K562 (cell line): ENCODE measurements at regions not wholly inside any gene's neighbourhood (a gene's known extent, or its start where the extent isn't known, plus 50 kb on each side); places are given as distances from the start of the nearest gene placed in this dataset.

Source experiments
- ATAC-seq: fragments of 200-7000 bp; cut with Tn5 transposase; 3 replicates; pipeline ENCODE4 v1.9.1; 2020; ENCODE audit warnings: moderate library complexity
- BruUV-seq: library from RNA; stranded (reverse); fragments of 400-500 nt; replicated peaks from 2 replicates; lab custom pipeline; 2021; lab: Mats Ljungman, UMichigan
- CTCF ChIA-PET: fragments of 300-600 bp; formaldehyde crosslinking; extraction: SDS; loops from one replicate; lab custom pipeline; 2021; ENCODE audit warnings: low intra/inter-chr PET ratio; lab: Yijun Ruan, JAX
- POLR2A ChIA-PET: fragments of 300-600, 350-650 bp; sonication (Branson Sonifier 250); formaldehyde crosslinking; extraction: SDS; loops from one replicate; lab custom pipeline; 2021; ENCODE audit warnings: antibody characterized with exemption, inconsistent platforms; lab: Yijun Ruan, JAX
- DNase-seq, 4 experiments: peaks; one replicate each; pipeline versions ENCODE4 v3.0.0 to v3.0.0-alpha.2; 2011 to 2018; ENCODE audit warnings: low spot score in 3 of 4, mixed read lengths in 3 of 4; ENCODE audit errors: extremely low read depth in 1 of 4
- FAIRE-seq: peaks from 2 replicates; lab custom pipeline; 2011; peaks lifted over from hg19 to GRCh38; lab: Jason Lieb, UNC
- H2AFZ ChIP-seq: 2 replicates; pipeline ENCODE4 v1.6.0; 2011; ENCODE audit warnings: low read depth, low read length, control low read depth, inconsistent platforms
- H3K27ac ChIP-seq: fragments of 200-600 bp; 3 replicates; pipeline ENCODE4 v1.8.0; 2011; ENCODE audit warnings: low read depth, mild to moderate bottlenecking, control low read depth, inconsistent platforms, low read length, moderate library complexity, mixed read lengths; ENCODE audit errors: extremely low read depth
- H3K27me3 ChIP-seq, 2 experiments: fragments of 300-600 bp in 1 of 2; 2 replicates in 1 of 2; 3 replicates in 1 of 2; pipeline versions ENCODE4 v1.6.0 to v1.8.0; 2011; ENCODE audit warnings: inconsistent platforms in 2 of 2, low read length in 2 of 2, mild to moderate bottlenecking in 1 of 2, mixed read lengths in 1 of 2, moderate library complexity in 1 of 2; ENCODE audit not compliant: control insufficient read depth in 2 of 2, insufficient read depth in 2 of 2
- H3K36me3 ChIP-seq: fragments of 300-600 bp; 3 replicates; pipeline ENCODE4 v1.8.0; 2011; ENCODE audit warnings: mild to moderate bottlenecking, low read length, inconsistent platforms; ENCODE audit not compliant: control insufficient read depth, insufficient read depth
- H3K4me1 ChIP-seq, 2 experiments: fragments of 200-600 bp in 1 of 2; replicated peaks in 1 of 2; 2 replicates in 1 of 2; 3 replicates in 1 of 2; pipeline versions ENCODE4 v1.5.1 to v1.8.0; 2011; ENCODE audit warnings: inconsistent platforms in 2 of 2, low read length in 2 of 2, mild to moderate bottlenecking in 1 of 2, mixed read lengths in 1 of 2, moderate library complexity in 1 of 2; ENCODE audit not compliant: control insufficient read depth in 2 of 2, insufficient read depth in 2 of 2
- H3K4me2 ChIP-seq: 2 replicates; pipeline ENCODE4 v1.6.1; 2011; ENCODE audit warnings: low read length, control low read depth, inconsistent platforms, mixed read lengths; ENCODE audit not compliant: insufficient read depth
- H3K4me3 ChIP-seq: fragments of 200-600 bp; sonication (generic), shearing (Covaris generic); 2 replicates; pipeline ENCODE4 v1.5.1; 2016; ENCODE audit warnings: control low read depth, inconsistent platforms
- H3K79me2 ChIP-seq: fragments of 200-600 bp; 3 replicates; pipeline ENCODE4 v1.8.0; 2011; ENCODE audit warnings: low read length, inconsistent platforms; ENCODE audit not compliant: control insufficient read depth, insufficient read depth
- H3K9ac ChIP-seq, 2 experiments: 2 replicates each; pipeline versions ENCODE4 v1.6.0 to v1.6.1; 2011; ENCODE audit warnings: low read depth in 2 of 2, low read length in 2 of 2, control low read depth in 1 of 2, inconsistent platforms in 1 of 2, mild to moderate bottlenecking in 1 of 2, mixed read lengths in 1 of 2; ENCODE audit not compliant: insufficient read depth in 1 of 2
- H3K9me1 ChIP-seq: one replicate; pipeline ENCODE4 v1.6.0; 2011; ENCODE audit warnings: inconsistent platforms, mild to moderate bottlenecking, low read length, moderate library complexity; ENCODE audit not compliant: control insufficient read depth, insufficient read depth
- H3K9me3 ChIP-seq: replicated peaks from 2 replicates; pipeline ENCODE4 v1.5.1; 2011; ENCODE audit warnings: low read depth, low read length, inconsistent platforms; ENCODE audit not compliant: control insufficient read depth, insufficient read depth
- H4K20me1 ChIP-seq: replicated peaks from 2 replicates; pipeline ENCODE4 v1.6.1; 2011; ENCODE audit warnings: low read length, inconsistent platforms, mixed read lengths; ENCODE audit not compliant: control insufficient read depth, insufficient read depth
- NONO ChIP-seq, 2 experiments: fragments of 200-400 bp in 1 of 2; fragments of 450-650 bp in 1 of 2; formaldehyde crosslinking in 1 of 2; IDR thresholded peaks; 2 replicates each; pipeline ENCODE4 v1.6.1; 2017; ENCODE audit warnings: low read depth in 2 of 2, mild to moderate bottlenecking in 2 of 2, moderate library complexity in 2 of 2, low read length in 1 of 2
- PRPF4 ChIP-seq: fragments of 200-400 bp; formaldehyde crosslinking; IDR thresholded peaks from one replicate; pipeline ENCODE4 v1.6.1; 2017; ENCODE audit warnings: low read length, low read depth, mild to moderate bottlenecking; ENCODE audit not compliant: insufficient read depth, poor library complexity, severe bottlenecking
- RBM17 ChIP-seq: fragments of 200-400 bp; formaldehyde crosslinking; IDR thresholded peaks from 2 replicates; pipeline ENCODE4 v1.6.1; 2017; ENCODE audit warnings: low read depth, mild to moderate bottlenecking, low read length, borderline replicate concordance
- ZNF507 ChIP-seq: conservative IDR thresholded peaks from 2 replicates; pipeline ENCODE4 v1.6.1; 2017; ENCODE audit warnings: missing genetic modification characterization, missing compliant biosample characterization
- WGBS: fragments of 100-300 bp; shearing (Covaris generic); methylation state at CpG from one replicate; pipeline ENCODE4 v1.1.6; 2016; ENCODE audit warnings: low coverage, mixed read lengths; ENCODE audit not compliant: insufficient coverage; ENCODE audit errors: missing lambda C conversion rate; 5-methylcytosine and 5-hydroxymethylcytosine counted together
- in situ Hi-C: fragments of 300-500 bp; cut with MboI; formaldehyde crosslinking; loops from 4 replicates; pipeline ENCODE4 v1.15.0; 2018; ENCODE audit warnings: inconsistent platforms, mixed read lengths
- intact Hi-C: fragments of 100-400 bp; cut with micrococcal nuclease; formaldehyde crosslinking; loops from 2 replicates; pipeline ENCODE4 v1.14.2; 2022
- TF ChIP-seq, protein P1 (sequence below): fragments of 450-650 bp; IDR thresholded peaks from 2 replicates; pipeline ENCODE4 v1.6.1; 2017; ENCODE audit warnings: antibody characterized with exemption
- TF ChIP-seq, protein P2 (sequence below): fragments of 250-450 bp; sonication (Bioruptor Pico); IDR thresholded peaks from 2 replicates; pipeline ENCODE4 v1.5.0; 2022; ENCODE audit warnings: mild to moderate bottlenecking
- TF ChIP-seq, protein P3 (sequence below), 2 experiments: fragments of 450-650 bp in 1 of 2; sonication (generic) in 1 of 2; formaldehyde crosslinking in 1 of 2; IDR thresholded peaks; 2 replicates each; pipeline versions ENCODE4 v1.7.1 to v1.9.0; 2016 to 2022; ENCODE audit warnings: inconsistent platforms in 1 of 2, mild to moderate bottlenecking in 1 of 2, missing genetic modification reagents in 1 of 2

DNA sequence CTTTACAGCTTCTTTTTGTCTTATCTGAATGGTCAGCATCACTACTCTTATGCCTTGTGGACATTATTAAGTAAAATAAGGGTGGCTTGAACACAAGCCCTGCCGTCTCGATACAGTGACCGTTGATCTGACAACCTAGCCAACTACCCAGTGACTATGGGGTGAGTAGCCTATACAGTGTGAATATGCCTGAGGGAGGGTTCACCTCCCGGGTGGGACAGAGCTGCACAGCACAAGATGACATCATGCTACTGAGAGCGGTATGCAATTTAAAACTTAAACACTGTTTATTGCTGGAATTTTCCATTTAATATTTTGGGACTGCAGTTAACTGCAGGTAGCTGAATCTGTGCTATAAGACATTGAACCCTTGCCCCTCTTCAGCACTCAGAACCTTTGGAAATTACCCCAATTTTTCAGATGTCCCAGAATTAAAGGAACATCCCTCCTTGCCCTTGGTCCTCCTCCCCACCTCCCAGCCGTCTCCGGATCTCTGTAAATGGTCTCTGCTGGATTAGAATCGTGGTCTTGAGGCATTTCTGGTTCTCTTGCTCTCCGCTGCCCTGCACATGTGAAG, 618.5 kb downstream of the PTPRU start:
- H4K20me1 ChIP-seq, result 0 out of 2 replicates have a peak, but pooled peaks cover 3% of the 10 kb centered on the region
- intact Hi-C loops (no loop called here), in situ Hi-C loops (no loop called here)
- H2AFZ ChIP-seq, result no peak overlapping the region
- TF ChIP-seq NONO (IDR thresholded peaks at IDR 0.05; ENCODE audit: low read depth in 2 of 2, low read length in 1 of 2) (no peak), PRPF4 (no peak), ZNF507 (tag) (no peak), RBM17 (no peak)
- TF ChIP-seq, protein P1, sequence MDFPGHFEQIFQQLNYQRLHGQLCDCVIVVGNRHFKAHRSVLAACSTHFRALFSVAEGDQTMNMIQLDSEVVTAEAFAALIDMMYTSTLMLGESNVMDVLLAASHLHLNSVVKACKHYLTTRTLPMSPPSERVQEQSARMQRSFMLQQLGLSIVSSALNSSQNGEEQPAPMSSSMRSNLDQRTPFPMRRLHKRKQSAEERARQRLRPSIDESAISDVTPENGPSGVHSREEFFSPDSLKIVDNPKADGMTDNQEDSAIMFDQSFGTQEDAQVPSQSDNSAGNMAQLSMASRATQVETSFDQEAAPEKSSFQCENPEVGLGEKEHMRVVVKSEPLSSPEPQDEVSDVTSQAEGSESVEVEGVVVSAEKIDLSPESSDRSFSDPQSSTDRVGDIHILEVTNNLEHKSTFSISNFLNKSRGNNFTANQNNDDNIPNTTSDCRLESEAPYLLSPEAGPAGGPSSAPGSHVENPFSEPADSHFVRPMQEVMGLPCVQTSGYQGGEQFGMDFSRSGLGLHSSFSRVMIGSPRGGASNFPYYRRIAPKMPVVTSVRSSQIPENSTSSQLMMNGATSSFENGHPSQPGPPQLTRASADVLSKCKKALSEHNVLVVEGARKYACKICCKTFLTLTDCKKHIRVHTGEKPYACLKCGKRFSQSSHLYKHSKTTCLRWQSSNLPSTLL, result no peak
- TF ChIP-seq, protein P2, sequence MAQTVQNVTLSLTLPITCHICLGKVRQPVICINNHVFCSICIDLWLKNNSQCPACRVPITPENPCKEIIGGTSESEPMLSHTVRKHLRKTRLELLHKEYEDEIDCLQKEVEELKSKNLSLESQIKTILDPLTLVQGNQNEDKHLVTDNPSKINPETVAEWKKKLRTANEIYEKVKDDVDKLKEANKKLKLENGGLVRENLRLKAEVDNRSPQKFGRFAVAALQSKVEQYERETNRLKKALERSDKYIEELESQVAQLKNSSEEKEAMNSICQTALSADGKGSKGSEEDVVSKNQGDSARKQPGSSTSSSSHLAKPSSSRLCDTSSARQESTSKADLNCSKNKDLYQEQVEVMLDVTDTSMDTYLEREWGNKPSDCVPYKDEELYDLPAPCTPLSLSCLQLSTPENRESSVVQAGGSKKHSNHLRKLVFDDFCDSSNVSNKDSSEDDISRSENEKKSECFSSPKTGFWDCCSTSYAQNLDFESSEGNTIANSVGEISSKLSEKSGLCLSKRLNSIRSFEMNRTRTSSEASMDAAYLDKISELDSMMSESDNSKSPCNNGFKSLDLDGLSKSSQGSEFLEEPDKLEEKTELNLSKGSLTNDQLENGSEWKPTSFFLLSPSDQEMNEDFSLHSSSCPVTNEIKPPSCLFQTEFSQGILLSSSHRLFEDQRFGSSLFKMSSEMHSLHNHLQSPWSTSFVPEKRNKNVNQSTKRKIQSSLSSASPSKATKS, result no peak
- TF ChIP-seq, protein P3, sequence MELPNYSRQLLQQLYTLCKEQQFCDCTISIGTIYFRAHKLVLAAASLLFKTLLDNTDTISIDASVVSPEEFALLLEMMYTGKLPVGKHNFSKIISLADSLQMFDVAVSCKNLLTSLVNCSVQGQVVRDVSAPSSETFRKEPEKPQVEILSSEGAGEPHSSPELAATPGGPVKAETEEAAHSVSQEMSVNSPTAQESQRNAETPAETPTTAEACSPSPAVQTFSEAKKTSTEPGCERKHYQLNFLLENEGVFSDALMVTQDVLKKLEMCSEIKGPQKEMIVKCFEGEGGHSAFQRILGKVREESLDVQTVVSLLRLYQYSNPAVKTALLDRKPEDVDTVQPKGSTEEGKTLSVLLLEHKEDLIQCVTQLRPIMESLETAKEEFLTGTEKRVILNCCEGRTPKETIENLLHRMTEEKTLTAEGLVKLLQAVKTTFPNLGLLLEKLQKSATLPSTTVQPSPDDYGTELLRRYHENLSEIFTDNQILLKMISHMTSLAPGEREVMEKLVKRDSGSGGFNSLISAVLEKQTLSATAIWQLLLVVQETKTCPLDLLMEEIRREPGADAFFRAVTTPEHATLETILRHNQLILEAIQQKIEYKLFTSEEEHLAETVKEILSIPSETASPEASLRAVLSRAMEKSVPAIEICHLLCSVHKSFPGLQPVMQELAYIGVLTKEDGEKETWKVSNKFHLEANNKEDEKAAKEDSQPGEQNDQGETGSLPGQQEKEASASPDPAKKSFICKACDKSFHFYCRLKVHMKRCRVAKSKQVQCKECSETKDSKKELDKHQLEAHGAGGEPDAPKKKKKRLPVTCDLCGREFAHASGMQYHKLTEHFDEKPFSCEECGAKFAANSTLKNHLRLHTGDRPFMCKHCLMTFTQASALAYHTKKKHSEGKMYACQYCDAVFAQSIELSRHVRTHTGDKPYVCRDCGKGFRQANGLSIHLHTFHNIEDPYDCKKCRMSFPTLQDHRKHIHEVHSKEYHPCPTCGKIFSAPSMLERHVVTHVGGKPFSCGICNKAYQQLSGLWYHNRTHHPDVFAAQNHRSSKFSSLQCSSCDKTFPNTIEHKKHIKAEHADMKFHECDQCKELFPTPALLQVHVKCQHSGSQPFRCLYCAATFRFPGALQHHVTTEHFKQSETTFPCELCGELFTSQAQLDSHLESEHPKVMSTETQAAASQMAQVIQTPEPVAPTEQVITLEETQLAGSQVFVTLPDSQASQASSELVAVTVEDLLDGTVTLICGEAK (IDR thresholded peaks at IDR 0.05), result no peak
- TF ChIP-seq, protein P3 (CRISPR knock-in tag; IDR thresholded peaks at IDR 0.05), result no peak
- DNase-seq (no peak), ATAC-seq (no peak), FAIRE-seq (no peak)
- POLR2A ChIA-PET, result interaction anchor here (1.5 kb wide), 1 partner anchor 7 kb away, joined by 7 read pairs; no protein-coding TSS in a partner anchor
- no peak overlapping the region for H3K4me2 ChIP-seq
- no peak overlapping the region for H3K27ac ChIP-seq
- H3K9ac ChIP-seq, result no peak overlapping the region
- H3K79me2 ChIP-seq, result no peaks in the 10 kb centered on the region
- no peaks in the 10 kb centered on the region for H3K36me3 ChIP-seq
- peaks cover 3 to 30% of the 10 kb centered on the region in 2 experiments; a peak in 3 of 5 replicates for H3K27me3 ChIP-seq
- no TSS peak for BruUV-seq
- CTCF ChIA-PET, result no interaction called here
- H3K9me3 ChIP-seq, result no peaks in the 10 kb centered on the region
- no peaks in the 10 kb centered on the region for H3K9me1 ChIP-seq
- 0% methylated on average over 9 of the region's 9 CpGs for WGBS
- H3K4me1 ChIP-seq, result no peaks in the 10 kb centered on the region
- no peak overlapping the region for H3K4me3 ChIP-seq
